GM18868 (cell line): ENCODE measurements at regions not wholly inside any gene's neighbourhood (a gene's known extent, or its start where the extent isn't known, plus 50 kb on each side); places are given as distances from the start of the nearest gene placed in this dataset.

Experiments
- ATAC-seq: cut with Tn5 transposase; IDR thresholded peaks from one replicate; pipeline ENCODE4 v1.9.1; 2021; ENCODE audit warnings: mild to moderate bottlenecking, moderate library complexity; ENCODE audit not compliant: unreplicated experiment

DNA sequence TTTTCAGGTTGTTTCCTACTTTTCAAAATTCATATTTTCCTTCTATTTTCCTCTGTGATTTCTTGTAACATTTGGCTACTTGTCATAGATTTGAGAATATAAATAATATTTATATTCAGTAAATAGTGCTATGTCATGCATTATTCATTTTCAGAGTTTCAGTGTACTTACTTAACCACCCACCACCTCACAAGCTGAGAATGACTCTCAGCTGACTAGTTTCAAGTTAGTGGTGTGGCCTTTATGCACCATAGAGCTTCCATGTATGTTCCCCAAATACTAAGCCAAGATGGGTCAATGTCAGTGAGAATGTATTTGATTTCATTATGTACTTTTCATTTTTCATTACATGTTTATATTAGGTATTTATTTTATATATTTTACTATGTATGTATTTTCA is 56.9 kb upstream of the RGS1 start:
- ATAC-seq = peak; percentile 66

DNA sequence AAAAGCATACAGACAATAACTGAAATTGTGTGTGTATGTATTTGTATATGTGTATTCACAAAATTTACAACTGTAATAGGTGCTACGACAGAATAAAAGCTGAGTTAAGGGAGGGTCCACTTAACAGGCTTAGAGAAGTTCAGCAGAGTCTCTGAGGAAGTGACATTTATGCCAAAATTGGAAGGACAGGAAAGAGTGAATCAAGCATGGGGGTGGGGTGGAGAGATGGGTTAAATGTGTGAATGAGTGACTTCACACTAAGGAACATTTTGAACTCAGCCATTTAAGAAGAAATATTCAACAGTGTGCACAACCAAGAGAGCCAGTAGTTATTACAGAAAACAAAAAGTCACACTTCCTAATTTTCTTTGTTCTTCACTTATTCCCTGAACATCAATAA is 53.8 kb upstream of the RGS1 start:
- no peak for ATAC-seq

DNA sequence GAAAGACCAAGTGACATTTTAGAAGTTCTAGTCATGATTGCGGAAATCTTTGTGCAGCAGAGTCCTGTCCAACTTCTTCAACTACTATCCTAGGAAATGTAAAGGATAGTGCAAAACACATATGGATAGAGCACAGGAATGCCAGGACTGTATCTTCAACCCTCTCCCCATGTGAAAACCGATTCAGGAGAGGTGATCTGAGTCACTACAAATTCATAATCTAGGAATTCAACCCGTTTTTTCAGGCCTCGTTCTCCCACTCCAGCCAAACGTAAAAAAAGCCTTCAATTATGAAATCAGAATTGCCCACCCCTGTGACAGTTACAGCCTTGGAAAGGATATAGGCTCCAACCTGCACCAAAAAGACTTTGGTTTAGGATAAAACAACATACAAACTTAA is 52.9 kb upstream of the RGS1 start:
- no peak for ATAC-seq

DNA sequence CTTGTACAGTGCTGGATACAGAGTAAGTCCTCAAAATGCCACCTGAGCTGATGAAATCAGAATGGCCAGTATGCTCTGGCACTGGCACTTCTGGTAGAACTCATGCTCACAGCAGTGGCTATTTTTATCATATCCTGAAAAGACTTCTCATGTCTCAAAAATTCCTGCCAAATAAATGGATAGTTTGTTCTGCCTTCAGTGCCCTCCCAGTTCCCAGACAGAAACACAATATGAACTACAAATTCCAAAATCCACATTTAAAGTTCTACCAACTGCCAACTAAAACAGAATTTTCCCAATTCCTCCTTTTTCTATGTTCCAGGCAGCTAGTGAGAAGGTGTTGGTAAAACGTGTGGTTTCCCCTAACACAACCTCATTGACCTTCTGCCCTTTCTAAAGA is 51.4 kb upstream of the RGS1 start:
- no peak for ATAC-seq
